ENCODE measurements at regions not wholly inside any gene's neighbourhood (a gene's known extent, or its start where the extent isn't known, plus 50 kb on each side); places are given as distances from the start of the nearest gene placed in this dataset.

DNA sequence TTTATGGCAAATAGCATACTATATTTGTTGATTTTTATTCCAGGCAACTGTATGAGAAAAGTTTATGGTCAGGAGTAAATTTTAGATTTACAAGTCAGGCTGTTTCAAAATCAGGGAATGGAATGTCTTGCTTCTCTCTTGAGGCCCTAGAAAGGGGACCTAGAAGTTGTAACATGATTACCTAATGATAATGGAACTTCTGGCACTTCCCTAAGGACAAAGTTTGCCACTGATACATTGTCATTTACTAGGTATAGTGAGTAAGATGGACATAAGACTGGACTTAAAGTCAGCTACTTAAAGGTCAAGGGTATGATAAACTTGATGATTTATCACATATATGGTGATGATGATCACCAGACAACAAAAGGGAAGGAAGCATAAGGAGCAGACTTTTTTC, 103.3 kb upstream of the VRK2 start:
- DNase-seq (ENCODE audit: low read depth) = peak; percentile 59

DNA sequence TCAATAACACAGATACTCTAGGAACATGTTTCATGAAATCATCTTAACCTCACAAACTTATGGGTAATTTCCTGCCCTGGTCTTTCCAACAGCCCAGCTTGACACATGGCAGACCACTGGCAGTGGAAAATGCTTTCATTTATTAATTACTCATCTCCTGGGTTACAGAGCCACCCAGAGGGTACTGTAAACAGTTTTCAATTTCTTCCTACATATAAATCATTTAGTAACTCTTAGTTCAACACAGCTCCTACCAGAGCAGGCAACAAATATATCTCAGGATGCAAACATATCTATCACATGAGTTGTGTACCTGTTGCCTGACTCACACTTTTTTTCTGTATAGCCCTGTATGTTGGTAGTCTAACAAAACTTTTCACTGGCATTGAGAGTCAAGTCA, 99.2 kb upstream of the VRK2 start:
- DNase-seq (ENCODE audit: low read depth) = no peak

DNA sequence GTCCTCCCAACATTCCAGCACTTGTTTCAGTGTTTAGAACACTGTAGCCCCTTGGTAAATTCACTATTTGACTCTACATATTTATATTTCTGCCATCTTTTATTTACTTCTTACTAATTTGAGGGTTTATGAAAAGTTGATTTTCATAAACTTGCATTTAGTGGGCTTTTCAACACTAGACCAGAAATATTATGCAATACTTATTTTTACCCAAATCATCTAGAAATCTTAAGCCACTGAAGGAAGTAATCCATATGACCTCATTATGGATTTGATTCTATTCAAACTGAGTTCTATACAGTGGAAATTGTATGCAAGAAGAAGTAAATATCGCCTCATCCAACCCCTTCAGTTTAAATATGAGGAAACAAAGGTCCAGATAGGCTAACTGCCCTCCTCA, 92.6 kb upstream of the VRK2 start:
- no peak for DNase-seq (ENCODE audit: low read depth)

DNA sequence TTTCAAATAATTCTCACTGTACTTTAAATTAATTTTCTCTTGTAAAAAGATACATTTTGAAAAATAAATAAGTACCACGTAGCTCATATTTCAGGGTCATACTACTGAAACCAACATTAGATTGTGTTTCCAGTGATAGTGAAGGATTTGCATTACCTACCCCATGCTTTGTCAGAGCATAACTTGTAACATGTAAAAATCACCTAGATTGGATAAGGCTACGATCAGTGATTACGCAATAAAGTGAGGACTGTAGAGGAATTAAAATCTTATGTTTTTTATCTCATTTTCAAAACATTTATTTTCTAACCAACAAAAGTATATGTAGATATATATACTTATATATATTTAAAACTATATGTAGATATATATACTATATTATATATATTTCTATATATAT, 89.4 kb upstream of the VRK2 start:
- DNase-seq (ENCODE audit: low read depth) = no peak

DNA sequence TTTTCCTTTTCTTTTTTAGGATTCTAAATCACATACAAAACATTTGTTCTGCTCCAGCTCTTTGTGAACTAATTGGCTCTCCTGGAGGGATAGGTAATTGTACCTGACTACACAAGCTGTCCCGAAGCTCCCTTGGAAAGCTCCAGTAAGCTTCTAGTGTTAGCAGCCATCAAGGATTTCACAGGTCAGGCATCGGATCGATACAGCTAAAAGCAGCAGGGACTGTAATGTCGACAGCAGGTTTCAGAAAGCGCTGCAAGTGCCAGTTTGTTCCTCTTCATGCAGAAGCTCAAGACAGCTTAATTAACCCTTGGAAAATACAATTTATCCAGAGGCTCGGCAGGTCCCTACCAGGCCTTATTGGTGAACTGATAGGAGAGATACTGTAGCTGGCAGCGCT, 87.2 kb upstream of the VRK2 start:
- DNase-seq (ENCODE audit: low read depth) = no peak

DNA sequence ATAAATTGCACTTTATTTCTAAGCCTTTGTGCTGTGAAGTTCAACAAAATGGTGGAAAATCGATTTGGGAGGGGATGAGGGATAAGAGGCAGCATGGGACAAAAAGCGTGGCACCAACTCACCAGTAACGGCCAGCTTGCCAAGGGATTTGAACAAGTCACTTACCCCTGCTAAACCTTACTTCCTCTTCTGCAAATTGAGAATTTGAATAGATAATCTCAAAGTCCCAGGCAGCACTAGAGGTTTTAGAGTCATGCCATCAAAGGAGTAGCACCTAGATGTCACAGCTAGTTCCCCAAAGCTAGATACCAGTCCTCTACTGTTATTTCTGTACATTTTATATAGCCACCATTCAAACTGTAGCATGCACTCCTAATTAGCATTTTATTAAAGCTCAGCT, 83.7 kb upstream of the VRK2 start:
- DNase-seq (ENCODE audit: low read depth) = no peak

DNA sequence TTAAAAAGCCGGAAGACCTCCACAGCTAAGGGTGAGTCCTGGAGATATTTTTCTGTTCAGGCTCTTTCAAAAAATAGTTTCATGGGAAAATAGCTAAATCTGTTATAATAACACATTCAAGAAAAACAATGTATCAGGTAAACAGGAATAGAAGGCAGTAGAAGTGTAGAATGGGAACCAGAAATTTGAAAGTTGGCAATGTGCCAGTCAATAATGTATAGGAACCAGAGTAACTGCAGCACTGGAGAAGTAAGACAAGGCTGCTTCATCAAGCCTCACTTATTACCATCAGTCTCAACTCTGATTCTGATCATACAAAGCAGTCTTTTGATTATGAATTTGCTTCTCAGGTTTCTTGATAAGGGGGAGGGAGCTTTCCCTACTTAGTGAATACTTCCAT, 81.4 kb upstream of the VRK2 start:
- no peak for DNase-seq (ENCODE audit: low read depth)

DNA sequence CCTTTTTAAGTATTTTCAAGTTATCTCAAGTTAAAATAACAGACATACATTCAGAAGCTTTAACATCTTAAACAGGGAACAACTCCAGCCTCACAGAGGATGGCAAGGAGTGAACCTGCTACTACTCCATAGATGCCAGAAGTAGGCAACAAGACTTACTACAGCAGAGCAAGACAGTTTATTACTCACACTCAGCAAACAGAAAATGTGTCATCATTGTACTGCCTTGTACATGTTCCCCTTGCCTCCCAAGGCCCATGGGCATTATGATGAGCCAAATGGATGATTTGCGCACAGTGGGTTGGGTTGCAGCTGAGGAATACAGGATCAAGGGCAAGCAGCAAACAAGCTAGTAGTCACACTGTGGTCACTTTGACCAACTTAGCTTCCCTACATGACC, 80.6 kb upstream of the VRK2 start:
- no peak for DNase-seq (ENCODE audit: low read depth)

DNA sequence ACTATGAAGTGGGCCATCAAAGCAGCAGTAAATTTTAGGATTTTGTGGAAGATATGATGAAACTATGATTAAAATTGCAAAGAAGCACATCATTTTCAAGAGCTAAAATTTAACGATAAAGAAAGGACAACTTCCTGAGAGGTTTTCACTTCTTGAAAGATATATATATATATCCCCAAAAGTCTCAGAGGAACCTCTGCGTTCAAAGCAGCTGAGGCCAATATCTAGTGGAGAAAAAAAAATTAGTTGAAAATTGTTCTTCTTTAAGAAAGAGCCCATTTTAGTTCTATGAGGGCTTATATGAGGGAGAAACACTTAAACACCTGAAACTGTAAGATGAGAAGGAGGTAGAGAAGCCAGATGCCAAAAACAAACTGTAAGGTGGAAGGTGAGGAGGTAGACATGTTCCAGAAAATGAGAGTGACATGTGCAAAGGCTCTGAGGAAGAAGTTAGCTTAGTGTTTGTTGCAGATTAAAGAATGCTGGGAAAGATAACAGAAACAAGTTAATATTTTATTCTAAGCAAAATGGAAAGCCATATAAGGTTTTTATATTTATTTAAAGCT, 72.9 kb upstream of the VRK2 start:
- DNase-seq (ENCODE audit: low read depth) = no peak

DNA sequence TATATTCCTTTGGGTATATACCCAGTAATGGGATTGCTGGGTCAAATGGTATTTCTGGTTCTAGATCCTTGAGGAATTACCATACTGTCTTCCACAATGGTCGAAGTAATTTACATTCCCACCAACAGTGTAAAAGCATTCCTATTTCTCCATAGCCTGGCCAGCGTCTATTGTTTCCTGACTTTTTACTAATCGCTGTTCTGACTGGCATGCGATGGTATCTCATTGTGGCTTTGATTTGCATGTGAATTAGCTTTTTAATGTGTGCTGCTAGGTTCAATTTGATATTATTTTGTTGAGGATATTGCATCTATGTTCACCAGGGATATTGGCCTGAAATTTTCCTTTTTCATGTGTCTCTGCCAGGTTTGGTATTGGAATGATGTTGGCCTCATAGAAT, 67.4 kb upstream of the VRK2 start:
- no peak for DNase-seq (ENCODE audit: low read depth)

DNA sequence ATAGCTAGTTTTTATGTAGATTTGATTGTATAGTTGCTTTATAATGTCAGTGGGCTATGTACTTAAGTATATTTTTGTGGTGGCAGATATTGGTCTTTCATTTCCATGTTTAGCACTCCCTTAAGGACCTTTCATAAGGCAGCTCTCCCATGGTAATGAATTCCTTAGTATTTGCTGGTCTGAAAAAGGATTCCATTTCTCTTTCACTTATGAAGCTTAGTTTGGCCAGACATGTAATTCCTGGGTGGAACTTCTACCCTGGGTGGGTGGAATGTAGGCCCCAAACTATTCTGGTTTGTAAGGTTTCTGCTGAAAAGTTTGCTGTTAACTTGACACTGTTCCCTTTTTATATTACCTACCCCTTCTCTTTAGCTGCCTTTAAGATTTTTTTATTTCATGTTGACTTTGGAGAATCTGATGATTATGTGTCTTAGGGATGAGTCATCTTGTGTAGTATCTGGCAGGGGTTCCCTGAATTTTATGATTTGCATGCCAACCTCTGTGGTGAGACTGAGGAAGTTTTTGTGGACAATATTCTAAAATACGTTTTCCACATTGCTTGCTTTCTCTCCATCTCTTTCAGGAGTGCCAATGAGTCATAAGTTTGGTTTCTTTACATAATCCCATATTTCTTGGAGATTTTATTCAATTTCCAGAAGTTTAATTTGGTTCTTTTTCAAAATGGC, 65.4 kb upstream of the VRK2 start:
- DNase-seq (ENCODE audit: low read depth) = peak; percentile 81

DNA sequence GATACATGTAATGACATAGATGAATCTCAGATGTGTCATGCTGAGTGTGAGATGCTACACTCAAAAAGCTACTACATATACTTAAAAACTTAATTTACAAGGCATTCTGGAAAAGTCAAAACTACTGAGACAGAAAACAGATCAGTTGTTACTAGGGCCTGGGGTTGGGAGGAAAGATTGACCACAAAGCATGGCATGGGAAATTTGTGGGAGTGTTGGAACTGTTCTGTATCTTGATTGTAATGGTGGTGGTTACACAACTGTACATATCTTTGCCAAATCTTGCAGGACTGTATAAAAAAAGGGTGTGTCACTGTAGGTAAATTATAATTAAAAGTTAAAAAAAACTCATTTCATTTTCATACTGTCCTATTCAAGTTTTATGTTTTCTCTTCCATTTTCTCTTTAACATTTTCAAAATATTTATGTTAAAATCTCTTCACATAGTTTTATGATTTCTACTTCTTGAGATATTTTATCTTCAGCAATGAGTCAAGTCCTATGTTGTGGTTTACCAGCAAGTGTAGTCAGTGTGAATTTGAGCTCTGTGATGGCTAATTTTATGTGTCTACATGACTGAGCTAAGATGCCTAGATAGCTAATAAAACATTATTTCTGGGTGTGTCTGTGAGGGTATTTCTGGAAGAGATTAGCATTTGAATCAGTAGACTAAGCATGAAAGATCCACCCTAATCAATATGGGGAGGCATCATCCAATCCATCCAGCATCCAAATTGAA, 58.6 kb upstream of the VRK2 start:
- DNase-seq (ENCODE audit: low read depth) = peak; percentile 3

DNA sequence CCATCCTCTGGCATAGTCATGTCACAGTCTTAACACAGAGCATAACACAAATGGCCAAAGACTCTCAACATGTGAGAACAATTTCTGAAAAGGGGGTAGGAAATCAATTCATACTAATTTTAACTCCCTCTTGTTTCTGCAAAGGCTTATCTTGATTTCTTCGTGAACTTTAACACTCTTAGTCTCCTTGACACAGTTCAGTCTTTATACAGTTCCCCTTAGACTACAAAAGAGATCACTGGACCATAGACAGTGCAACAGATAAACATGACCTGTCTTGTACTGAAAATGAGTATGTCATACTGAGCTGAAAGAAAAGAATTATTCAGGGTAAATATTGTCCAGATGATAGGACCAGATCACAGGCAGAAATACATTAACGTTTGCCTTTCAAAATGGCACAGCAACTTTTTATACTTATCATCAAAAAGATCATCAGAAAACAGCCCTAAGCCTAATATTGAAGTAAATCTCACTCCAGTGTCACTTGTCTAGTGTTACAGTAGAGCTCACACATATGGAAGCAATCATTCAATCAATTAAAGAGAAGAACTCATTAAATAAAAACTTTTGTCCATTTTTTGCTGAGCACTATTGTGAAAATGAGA, 56.4 kb upstream of the VRK2 start:
- no peak for DNase-seq (ENCODE audit: low read depth)

Data from EH (cell line).